ENCODE measurements at regions not wholly inside any gene's neighbourhood (a gene's known extent, or its start where the extent isn't known, plus 50 kb on each side); places are given as distances from the start of the nearest gene placed in this dataset.

DNA sequence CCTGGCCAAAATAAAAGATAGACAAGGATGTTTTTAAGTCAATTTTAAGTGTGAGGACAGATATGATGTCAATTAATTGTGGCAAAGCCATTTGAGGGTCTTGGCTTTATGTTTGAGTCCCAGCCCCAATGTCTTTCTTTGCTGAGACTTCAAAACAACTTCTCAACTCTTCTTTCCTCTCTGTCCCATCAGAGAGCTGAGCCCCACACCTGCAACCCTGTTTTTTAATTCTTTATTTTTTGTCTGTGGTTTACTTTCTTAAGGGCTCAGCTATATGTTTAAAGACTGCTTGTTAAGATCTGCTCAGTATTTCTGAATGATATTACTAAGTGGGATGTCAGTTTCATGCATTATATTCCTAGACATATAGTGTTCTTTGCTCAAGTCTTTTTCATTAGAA, 164.3 kb downstream of the HS3ST1 start:
- DNase-seq = no peak

DNA sequence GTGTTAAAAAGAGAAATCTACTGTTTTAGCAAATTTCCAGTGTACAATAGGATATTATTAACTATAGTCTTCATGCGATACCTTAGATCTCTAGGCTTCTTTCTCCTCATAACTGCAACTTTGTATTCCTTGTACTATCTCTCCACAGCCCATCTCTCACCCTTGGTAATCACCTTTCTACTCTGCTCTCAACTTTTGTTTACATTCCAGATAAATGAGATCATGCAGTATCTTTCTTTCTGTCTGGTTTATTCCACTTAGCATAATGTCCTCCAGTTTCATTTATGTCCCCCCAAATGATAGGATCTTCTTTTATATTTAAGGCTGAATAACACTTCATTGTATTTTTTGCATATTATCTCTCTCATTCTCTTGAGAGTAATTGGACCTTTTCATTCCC, 165.5 kb downstream of the HS3ST1 start:
- no peak for DNase-seq

DNA sequence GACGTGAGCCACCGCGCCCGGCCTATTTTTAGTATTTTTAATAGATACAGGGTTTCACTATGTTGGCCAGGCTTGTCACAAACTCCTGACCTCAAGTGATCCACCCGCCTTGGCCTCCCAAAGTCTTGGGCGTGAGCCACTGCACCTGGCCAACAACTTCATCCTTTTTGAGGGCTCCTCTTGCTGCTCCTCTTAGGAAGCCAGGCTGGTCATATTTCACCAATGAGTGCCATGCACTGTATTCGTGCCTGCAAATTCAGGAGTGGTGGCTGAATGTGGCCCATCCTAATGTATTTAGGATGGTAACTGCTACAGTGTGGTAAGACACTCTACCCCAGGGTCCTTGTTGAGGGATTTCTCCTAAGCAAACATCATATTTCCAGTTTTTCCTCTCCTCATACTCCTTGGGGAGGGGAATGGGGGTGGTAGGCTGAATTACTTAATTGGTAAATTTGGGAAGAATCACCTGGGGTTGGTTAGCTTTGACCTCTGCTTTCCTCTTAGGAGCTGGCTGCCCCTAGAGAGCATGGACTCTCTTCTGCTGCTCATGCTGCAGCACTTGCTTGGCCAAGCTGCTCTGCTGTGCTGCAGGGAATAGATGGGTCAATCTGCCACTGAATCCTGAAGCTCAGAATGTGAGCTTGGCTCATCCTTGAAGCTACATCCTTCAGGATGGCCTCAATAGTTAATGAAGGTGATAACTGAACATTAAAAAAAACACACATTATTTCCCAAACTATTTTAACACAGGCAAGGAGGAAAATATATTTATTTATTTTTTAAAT, 167.4 kb downstream of the HS3ST1 start:
- no peak for DNase-seq

DNA sequence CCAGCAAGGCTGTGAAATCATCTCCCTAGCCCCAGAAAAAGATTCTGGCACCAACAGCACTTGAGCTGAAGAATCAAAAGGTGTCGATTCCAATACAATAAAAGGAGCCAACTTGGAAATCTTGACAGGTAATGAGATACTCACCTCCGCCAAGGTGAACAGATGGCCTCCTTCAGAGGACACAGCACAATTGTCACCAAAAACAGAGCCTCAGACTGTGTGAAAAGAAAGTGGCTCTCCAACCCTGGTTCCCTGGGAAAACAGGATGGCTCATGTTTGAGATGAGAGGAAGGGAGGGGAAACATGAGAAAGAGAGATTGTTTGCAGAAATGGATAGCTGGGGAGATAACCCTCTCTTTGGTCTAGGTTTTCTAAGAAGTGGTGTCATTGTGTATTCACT, 168.9 kb downstream of the HS3ST1 start:
- DNase-seq = peak; percentile 3

DNA sequence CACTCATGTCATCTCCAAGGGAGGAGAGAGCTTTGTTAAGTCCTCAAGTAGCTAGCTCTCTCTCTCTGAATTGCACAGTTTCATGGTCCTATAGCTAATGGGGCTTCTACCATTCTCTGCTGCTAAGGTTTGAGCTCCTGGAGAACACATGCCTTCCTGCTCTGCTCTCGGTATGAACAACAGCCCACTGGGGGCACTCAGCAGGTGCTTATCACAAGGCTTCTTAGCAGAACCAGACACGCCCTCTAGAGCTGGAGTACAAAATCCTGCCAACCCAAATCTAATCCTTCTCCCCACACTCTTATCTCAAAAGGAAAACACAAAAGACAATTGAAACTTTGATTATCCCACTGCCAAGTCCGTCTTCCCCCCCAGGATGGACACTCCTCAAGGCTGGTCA, 176.5 kb downstream of the HS3ST1 start:
- no peak for DNase-seq

DNA sequence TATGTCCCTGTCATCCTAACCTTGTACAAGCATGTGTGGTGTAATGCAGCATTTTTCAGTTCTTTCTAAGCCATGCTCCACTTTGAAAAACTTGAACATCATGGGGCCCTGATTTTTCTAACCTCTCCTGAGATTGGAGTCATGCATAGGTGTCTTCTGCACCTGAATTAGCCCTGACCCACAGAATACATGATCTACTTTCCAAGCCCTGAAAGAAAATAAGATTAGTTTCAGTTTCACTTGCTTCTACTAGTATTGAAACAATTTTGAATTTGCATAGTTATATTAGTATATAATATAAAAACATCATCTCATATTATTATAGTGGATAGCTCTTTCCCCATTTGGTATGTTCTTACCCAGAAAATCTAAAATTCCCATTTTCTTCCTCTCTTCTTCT, 178.2 kb downstream of the HS3ST1 start:
- DNase-seq = no peak

DNA sequence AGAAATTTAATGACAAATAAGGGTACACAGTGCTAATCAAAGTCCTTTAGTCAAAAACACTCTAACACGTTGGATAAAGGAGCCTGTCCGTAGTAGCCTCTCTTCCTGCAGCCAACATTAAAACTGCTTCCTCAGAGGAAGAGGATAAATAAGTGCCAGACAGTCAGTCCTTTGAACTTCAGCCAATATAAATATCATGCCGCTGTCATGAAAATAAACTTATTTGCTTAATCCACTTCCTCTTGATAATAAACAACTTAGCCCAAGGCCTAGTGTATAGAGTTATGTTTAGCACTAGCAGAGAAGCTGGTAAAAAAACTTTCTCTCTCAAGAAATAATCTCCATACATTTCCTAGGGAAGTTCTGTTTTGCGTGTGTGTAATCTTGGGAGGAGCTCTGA, 196.7 kb downstream of the HS3ST1 start:
- peak; percentile 4 for DNase-seq

DNA sequence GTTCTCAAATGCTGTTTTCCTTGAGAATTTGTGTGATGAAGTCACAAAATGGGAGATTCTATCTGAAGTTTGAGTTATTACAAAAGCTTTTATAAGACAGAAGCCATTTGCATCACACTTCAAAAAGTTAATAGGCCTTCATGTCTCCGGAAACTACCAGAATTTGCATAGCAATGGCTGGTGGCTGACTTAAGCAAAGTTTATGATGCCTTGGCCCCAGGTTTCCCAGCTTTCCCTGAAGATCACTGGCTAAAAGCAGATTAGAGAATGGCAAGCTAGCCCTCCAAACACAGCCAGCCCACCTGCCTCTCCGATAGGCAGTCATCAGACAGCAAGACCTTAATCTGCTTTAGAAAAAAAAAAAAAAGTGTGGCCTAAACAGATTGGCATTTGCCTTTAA, 197.8 kb downstream of the HS3ST1 start:
- DNase-seq = no peak

DNA sequence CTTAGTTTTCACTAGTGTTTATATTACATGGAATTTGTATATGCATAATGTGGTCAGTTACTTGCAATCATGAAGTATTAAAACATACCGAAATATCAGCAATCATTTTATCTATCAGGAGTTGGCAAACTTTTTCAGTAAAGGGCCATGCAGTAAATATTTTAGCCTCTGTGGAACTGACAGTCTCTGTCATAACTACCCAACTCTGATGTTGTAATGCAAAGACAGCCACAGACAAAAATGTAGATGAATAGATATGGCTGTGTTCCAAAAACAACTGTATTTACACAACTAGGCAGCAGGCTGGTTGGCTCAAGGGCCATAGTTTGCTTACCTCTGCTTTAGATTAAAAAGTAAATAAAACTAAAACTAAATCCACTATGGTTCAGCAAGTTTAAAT, 200.2 kb downstream of the HS3ST1 start:
- DNase-seq = no peak

DNA sequence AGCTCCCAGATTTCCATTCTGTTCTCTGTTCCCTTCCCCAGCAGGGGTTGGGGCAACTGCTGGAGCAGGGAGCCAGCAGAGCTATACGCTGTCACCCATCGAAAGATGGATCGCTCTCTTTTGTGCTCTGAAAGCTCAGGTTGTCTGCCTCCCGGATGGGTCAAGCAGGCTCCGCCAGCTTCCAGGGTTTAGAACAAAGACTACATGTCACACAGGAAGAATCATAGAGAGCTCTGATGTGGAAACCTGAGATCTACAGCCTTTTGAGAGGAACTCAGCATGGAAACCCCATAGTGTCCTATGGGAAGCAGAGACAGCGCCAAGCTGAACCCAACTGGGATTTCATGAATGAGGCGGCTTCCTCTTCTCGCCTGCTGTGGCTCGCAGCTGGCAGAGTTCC, 205.4 kb downstream of the HS3ST1 start:
- DNase-seq = peak; percentile 67

DNA sequence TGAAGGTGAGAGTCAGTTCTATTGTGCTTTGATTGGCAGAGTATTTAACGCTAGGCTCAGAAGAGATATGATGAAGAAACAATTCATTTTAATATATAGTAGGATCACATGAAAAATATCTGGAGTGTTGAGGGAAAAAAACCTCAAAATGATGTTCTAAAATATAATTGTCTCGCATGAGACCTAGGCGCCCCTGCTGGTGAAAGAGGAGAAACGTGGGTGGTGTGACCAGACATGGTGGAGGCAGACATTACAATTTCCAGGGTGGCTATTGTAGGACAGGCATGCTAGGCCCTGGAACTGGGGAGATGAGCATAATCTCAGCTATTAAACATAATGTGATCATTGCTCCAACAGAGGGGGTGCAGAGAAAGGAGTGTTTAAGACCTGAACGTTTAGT, 210.0 kb downstream of the HS3ST1 start:
- no peak for DNase-seq

DNA sequence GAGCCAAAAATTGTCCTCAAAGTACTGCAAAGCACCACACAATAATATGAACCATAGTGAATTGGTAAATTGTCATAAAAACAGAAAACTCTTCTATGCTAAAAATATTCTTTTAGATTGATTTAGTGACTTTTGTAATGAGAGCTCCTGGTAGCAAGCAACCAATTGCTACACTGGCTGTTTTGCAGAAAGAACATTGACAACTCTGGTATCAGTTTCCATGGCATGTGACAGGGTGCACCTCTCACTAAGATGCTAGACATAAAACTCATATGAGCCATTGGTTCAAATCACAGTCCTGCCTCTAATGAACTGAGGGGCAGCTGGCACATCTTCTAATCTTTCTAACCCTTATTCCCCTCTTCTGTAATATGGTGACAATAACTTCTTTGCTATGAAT, 212.2 kb downstream of the HS3ST1 start:
- no peak for DNase-seq

DNA sequence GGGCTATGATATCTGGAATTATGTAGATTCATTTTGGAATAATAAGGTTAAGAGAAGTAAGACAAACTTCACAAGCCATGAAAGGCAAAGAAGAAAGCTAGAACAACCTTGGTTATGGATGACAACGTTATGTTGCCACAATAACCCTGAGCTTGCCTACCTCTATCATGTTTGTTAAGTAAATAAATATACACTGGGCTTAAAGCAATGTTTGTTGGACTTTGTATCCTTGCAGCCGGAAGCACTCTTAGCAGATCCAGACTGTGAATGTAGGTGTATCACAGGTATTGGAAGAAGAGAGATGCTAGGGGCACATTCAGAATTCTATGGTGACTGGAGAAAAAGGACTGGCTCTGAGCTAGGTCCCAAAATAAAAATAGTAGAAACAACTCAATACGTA, 214.4 kb downstream of the HS3ST1 start:
- no peak for DNase-seq

DNA sequence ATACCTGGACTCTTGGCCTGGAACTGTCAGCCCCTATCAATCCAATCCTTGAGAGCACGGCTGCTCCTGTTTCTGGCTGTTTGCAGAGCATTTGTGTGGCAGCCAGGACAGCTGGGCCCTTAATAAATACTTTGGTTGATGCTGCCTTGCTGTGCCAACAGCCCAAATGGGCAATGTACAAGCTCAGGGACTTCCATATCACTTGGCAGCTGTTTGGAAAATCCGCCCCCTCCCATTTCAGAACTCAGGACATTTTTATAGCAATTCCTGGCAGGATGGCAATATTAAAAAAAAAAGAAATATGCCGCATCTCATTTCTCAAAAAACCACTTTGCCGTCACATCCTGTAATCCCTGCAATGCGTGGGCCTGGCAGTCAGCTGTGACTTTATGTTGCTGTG, 218.9 kb downstream of the HS3ST1 start:
- DNase-seq = no peak

DNA sequence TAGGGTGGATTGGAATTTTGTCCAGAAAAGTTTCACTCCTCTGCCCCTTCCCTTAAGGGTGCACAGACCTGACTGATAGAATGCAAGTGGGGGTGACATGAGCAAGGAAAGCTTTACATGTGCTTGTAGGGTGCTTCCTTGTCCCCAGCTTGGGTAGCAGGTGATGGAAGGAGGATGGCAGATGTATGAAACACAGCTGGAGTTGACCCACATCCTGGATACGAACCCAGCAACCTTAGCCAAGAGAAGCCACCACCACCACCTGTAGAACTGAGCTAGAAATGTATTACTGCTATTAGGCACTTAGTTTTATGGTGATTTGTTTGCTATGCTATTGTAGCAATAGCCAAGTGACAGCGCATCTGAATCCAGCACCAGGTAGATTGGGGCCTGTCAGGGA, 227.4 kb downstream of the HS3ST1 start:
- no peak for DNase-seq

DNA sequence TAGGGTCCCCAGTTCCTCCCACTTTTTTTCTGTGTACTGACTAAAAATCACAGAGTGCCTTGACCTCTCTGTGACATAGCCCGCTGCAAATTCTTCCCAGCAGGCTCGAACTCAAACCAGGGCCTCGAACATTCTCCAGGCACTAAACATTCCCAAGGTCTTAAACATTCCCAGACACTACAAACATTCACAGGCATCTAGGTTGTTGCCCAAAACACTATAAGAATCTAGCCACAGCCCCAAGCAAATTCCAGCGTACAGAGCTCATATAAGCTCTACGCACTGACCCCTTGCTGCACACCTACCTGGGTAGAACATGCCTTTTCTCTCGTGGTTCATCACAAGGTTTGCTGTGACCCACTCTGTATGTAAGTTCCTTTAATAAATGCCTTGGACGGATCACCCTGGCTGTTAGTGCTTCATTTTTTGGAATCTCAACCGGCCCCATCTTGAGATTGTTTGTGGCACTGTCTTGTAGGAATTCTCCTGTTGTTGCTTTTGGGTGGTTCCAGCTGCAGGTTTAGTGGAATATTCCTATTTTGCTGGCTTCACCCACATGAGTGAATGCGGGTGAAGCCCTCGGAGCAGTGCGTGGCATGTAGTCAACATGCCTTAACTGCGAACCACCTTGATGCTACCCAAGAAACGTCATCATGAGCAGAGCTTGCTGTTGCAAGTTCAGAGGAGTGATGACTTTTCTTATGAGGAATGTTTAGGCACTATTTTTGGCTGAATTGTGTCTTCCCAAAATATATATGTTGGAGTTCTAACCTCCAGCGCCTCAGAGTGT, 230.0 kb downstream of the HS3ST1 start:
- no peak for DNase-seq

DNA sequence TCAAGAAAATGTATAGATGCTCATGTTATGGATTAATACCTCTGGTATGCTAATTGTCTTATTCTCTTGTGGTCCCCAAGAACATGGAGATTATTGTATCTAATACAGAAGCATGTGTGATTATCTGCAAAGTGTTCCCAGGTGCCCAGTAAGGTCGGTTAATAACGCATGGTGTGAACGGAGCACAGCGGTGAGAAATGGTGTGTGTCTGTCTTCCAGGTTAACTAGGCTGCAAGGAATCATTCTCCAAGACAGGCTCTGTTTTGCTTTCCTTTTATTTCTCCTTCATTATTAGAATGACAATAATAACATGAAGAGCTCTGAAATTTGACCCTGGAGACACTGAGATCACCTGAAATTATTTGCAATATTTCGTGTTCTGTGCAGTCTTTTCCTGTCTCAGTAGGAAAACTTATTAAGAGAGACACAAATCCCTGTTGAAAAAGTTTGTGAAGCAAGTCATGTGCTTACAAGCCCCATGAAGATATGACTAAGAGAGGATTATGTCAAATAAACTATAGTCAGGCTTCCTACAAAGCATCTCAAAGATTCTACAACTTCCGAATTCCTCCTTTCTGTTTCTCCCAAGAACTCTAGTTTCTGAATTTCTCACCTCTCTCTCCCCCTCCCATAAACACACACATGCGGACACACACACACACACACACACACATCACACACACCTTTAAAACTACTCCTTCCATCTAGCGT, 230.9 kb downstream of the HS3ST1 start:
- DNase-seq = no peak

DNA sequence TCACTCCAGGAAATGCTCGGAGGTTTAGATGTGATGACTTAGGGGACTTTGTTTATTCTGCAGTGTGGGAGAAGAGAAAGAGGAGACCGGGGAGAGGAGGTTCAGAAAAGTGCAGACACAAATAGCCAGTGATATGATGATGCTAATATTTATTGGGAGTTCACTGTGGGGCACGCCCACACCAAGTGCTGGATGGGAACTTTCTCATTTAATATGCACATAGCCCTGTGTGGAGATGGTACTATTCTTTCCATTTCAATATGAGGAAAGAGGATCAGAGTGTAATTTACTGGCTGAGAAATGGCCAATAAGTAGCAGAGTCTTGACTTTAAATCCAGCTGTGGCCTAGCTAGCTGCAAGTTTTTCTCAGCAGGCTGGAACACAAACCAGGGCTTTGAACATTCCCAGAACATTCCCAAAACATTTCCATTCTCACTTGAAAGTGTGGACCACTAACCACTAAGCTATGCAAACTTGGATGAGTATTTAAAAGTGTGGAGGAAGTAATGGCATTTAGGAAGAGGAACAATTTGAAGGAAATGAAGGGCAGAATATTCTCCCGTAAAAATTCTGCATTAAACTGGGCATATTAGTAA, 231.7 kb downstream of the HS3ST1 start:
- no peak for DNase-seq

DNA sequence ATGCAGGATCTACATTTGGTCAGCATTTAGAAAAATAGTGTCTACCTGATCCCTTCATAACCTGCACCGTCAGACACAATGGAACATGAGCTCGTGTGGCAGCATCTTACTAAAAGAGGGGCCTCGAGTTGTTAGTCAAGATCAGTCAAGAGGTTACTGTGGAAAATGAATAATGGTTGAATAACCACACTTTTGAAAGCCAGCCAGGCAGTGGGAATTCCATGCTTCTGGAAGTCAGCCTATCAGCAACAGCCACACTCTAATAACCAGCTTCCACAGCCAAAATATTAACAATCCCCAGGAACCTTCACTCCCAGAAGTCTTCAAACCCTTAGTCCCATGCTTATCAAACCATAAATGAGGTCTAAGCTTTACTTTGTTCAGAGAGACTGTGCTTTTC, 234.3 kb downstream of the HS3ST1 start:
- DNase-seq = no peak

DNA sequence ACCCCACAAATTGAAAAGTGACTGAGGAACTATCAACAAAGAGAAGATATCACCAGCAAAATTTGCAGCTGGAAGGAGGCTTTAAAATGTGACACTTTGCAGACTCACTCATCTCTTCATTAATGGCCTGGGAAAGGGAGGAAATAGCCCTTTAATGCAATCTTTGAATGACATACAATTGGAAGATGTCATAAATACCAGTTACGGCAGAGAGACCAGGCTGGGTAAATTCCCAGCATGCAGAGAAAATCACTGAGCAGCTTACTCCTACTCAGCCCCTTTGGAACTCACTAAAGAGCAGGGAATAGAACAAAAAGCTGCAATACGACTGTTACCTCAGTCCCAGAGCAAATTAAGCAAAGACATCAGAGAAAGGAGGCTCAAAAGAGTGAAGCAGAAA, 238.9 kb downstream of the HS3ST1 start:
- DNase-seq = no peak

DNA sequence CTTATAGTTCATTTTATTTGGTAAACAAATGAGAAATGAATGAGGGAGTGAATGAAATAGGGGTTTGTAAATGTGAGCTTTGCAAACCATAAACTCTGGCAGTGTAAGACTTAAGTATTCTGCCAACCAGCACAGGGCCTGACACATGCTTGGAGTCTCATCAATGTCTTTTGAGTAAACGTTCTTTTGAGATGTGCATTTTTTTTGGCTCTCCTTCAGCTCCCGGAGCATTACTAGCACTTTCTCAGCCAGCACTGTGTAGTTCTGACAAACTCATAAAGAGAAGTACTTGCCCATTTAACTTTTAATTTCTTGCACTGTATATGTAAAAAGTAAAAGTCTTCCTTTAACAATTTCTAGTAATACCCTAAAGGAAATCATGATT, 245.3 kb downstream of the HS3ST1 start:
- DNase-seq = no peak

DNA sequence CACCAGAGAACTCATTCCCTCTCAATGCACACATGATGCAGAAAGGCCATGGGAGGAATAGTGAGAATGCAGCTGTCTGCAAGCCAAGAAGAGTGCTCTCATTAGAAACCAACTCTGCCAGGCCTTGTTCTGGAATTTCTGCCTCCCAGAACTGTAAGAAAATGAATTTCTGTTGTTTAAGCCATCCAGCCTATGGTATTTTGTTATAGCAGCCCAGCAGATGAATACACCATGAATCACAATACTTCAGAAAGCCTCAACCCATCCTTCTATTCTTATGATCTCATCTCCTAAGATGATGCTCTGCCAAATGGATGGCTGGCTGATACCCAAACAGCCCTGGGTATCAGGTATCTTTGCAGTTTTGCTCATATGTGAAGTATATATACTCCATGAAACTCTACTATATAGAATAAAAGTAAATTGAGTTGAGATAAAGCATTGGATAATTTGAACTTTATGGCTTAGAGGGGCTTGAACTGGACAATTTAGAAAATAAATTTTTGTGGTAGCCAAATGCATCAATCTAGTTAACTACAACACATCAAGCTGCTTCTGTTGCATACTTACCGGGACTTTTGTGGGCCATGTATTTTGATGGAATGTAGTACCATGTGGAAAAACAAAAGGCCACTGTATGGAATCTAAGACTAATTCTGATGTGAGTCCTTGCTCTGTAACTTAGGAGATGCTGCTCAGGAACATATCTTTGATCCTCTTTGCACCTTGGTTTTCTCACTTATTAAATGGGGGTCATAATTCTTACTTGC, 245.9 kb downstream of the HS3ST1 start:
- DNase-seq = no peak

DNA sequence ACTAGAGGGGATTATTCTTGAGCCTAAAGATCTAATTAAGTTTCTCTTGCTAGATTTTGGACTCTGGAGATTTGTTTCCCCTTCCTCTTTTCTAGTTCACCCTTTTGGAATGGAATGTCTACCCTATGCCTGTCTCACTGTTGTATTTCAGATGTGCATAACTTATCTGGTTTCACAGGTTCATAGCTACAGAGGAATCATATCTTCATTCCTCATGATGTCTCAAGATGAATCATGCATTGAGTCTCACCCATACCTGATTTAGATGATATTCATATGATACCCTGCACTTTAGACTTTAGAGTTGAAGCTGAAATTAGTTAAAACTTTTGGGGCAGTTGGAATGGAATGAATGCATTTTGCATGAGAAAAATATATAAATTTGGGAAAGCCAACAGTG, 246.7 kb downstream of the HS3ST1 start:
- DNase-seq = no peak
